HepG2 (cell line): ENCODE measurements at regions not wholly inside any gene's neighbourhood (a gene's known extent, or its start where the extent isn't known, plus 50 kb on each side); places are given as distances from the start of the nearest gene placed in this dataset.

Experiments
- ATAC-seq: fragments of 200-7000 bp; cut with Tn5 transposase; 3 replicates; pipeline ENCODE4 v1.9.1; 2020; ENCODE audit warnings: mild to moderate bottlenecking, moderate library complexity
- BruUV-seq: library from RNA; stranded (reverse); fragments of 400-500 nt; replicated peaks from 2 replicates; lab custom pipeline; 2021; lab: Mats Ljungman, UMichigan
- CTCF ChIA-PET: fragments of 300-600 bp; formaldehyde crosslinking; extraction: SDS; loops from one replicate; lab custom pipeline; 2021; ENCODE audit warnings: low total read pairs, inconsistent platforms, low intra/inter-chr PET ratio; lab: Yijun Ruan, JAX
- POLR2A ChIA-PET: fragments of 350-600 bp; sonication (Branson Sonifier 250); formaldehyde crosslinking; loops from one replicate; lab custom pipeline; 2020; ENCODE audit warnings: antibody characterized with exemption, inconsistent platforms; lab: Yijun Ruan, JAX
- DNase-seq: peaks from one replicate; pipeline ENCODE4 v3.0.0-alpha.2; 2015; ENCODE audit warnings: low spot score
- FAIRE-seq: peaks from 3 replicates; lab custom pipeline; 2011; peaks lifted over from hg19 to GRCh38; lab: Jason Lieb, UNC
- H2AFZ ChIP-seq: one replicate; pipeline ENCODE4 v1.6.1; 2011; ENCODE audit warnings: low read length, inconsistent platforms
- H3K27ac ChIP-seq: fragments of 300-600 bp; 3 replicates; pipeline ENCODE4 v1.8.0; 2011; ENCODE audit warnings: mixed run types, mild to moderate bottlenecking, mixed read lengths, low read length, inconsistent platforms; ENCODE audit not compliant: insufficient read depth; ENCODE audit errors: extremely low read length
- H3K27me3 ChIP-seq, 2 experiments: fragments of 200-600 bp in 1 of 2; 2 replicates in 1 of 2; 3 replicates in 1 of 2; pipeline versions ENCODE4 v1.6.0 to v1.8.0; 2011; ENCODE audit warnings: low read length in 2 of 2, mild to moderate bottlenecking in 2 of 2, moderate library complexity in 2 of 2, inconsistent platforms in 1 of 2; ENCODE audit not compliant: insufficient read depth in 2 of 2, control insufficient read depth in 1 of 2
- H3K36me3 ChIP-seq, 2 experiments: fragments of 200-600 bp in 1 of 2; replicated peaks in 1 of 2; 2 replicates in 1 of 2; 3 replicates in 1 of 2; pipeline versions ENCODE4 v1.5.1 to v1.8.0; 2011; ENCODE audit warnings: low read length in 2 of 2, inconsistent platforms in 1 of 2; ENCODE audit not compliant: insufficient read depth in 2 of 2, control insufficient read depth in 1 of 2
- H3K4me1 ChIP-seq: 2 replicates; pipeline ENCODE4 v1.5.1; 2012; ENCODE audit warnings: low read length, inconsistent platforms; ENCODE audit not compliant: insufficient read depth
- H3K4me2 ChIP-seq: 2 replicates; pipeline ENCODE4 v1.6.0; 2011; ENCODE audit warnings: low read depth, low read length, inconsistent platforms
- H3K4me3 ChIP-seq, 3 experiments: fragments of 200-600 bp in 1 of 3; sonication (generic), shearing (Covaris generic) in 1 of 3; replicated peaks in 1 of 3; 2 replicates each; pipeline ENCODE4 v1.5.1; 2011 to 2016; ENCODE audit warnings: low read length in 3 of 3, inconsistent platforms in 2 of 3, low read depth in 2 of 3, mild to moderate bottlenecking in 2 of 3, control low read depth in 1 of 3, mixed read lengths in 1 of 3; ENCODE audit not compliant: insufficient read depth in 1 of 3
- H3K79me2 ChIP-seq: one replicate; pipeline ENCODE4 v1.6.1; 2011; ENCODE audit warnings: low read length, inconsistent platforms; ENCODE audit not compliant: insufficient read depth
- H3K9ac ChIP-seq: 2 replicates; pipeline ENCODE4 v1.6.0; 2011; ENCODE audit warnings: mild to moderate bottlenecking, low read depth, low read length, inconsistent platforms; ENCODE audit not compliant: insufficient read depth
- H3K9me3 ChIP-seq: 2 replicates; pipeline ENCODE4 v1.5.1; 2012; ENCODE audit warnings: mild to moderate bottlenecking, low read length
- H4K20me1 ChIP-seq: 2 replicates; pipeline ENCODE4 v1.6.0; 2011; ENCODE audit warnings: inconsistent platforms, mild to moderate bottlenecking, low read length, moderate library complexity; ENCODE audit not compliant: insufficient read depth
- CBX5 ChIP-seq: sonication (generic); formaldehyde crosslinking; IDR thresholded peaks from 2 replicates; pipeline ENCODE4 v1.4.0; 2020; ENCODE audit warnings: missing genetic modification reagents, borderline replicate concordance
- DRAP1 ChIP-seq: IDR thresholded peaks from 2 replicates; pipeline ENCODE4 v1.6.1; 2016; ENCODE audit warnings: missing genetic modification reagents, missing compliant biosample characterization
- GATAD2A ChIP-seq: IDR thresholded peaks from 2 replicates; pipeline ENCODE4 v1.6.1; 2016
- HNRNPLL ChIP-seq: fragments of 200-400 bp; formaldehyde crosslinking; IDR thresholded peaks from 2 replicates; pipeline ENCODE4 v1.6.1; 2017; ENCODE audit warnings: mild to moderate bottlenecking, low read depth, low read length; ENCODE audit not compliant: poor library complexity, severe bottlenecking
- HOXD1 ChIP-seq: sonication (generic); formaldehyde crosslinking; IDR thresholded peaks from 2 replicates; pipeline ENCODE4 v1.5.0; 2020; ENCODE audit warnings: missing genetic modification reagents
- MAFF ChIP-seq: IDR thresholded peaks from 2 replicates; pipeline ENCODE4 v1.6.1; 2011; ENCODE audit warnings: low read depth, low read length, improper control_type of control experiment
- MATR3 ChIP-seq: sonication (generic); formaldehyde crosslinking; IDR thresholded peaks from 2 replicates; pipeline ENCODE4 v1.4.0; 2020; ENCODE audit warnings: missing genetic modification reagents
- NFIB ChIP-seq: sonication (generic); formaldehyde crosslinking; IDR thresholded peaks from 2 replicates; pipeline ENCODE4 v1.9.0; 2021; ENCODE audit warnings: missing genetic modification reagents, mild to moderate bottlenecking, borderline replicate concordance
- ONECUT2 ChIP-seq: sonication (generic); formaldehyde crosslinking; IDR thresholded peaks from 2 replicates; pipeline ENCODE4 v1.4.0; 2020; ENCODE audit warnings: missing genetic modification reagents
- PAWR ChIP-seq: sonication (generic); formaldehyde crosslinking; IDR thresholded peaks from 2 replicates; pipeline ENCODE4 v1.4.0; 2020; ENCODE audit warnings: missing genetic modification reagents, mild to moderate bottlenecking, borderline replicate concordance
- RARG ChIP-seq: sonication (generic); formaldehyde crosslinking; IDR thresholded peaks from 2 replicates; pipeline ENCODE4 v1.4.0; 2020; ENCODE audit warnings: low read depth, mild to moderate bottlenecking, missing genetic modification reagents
- TBX3 ChIP-seq: fragments of 450-650 bp; IDR thresholded peaks from 2 replicates; pipeline ENCODE4 v1.6.1; 2017; ENCODE audit warnings: antibody characterized with exemption, mild to moderate bottlenecking, inconsistent platforms, borderline replicate concordance
- THRA ChIP-seq: sonication (generic); formaldehyde crosslinking; IDR thresholded peaks from 2 replicates; pipeline ENCODE4 v1.4.0; 2020; ENCODE audit warnings: missing genetic modification reagents, borderline replicate concordance
- ZKSCAN5 ChIP-seq: sonication (generic); formaldehyde crosslinking; IDR thresholded peaks from 2 replicates; pipeline ENCODE4 v1.5.1; 2020; ENCODE audit warnings: mild to moderate bottlenecking, missing genetic modification reagents
- ZMYM4 ChIP-seq: sonication (generic); formaldehyde crosslinking; IDR thresholded peaks from 2 replicates; pipeline ENCODE4 v1.8.1; 2023; ENCODE audit warnings: mild to moderate bottlenecking, missing genetic modification reagents
- ZNF136 ChIP-seq: sonication (generic); formaldehyde crosslinking; IDR thresholded peaks from 2 replicates; pipeline ENCODE4 v1.8.1; 2022; ENCODE audit warnings: low read depth, mild to moderate bottlenecking, moderate library complexity, missing genetic modification reagents
- ZNF232 ChIP-seq: sonication (generic); formaldehyde crosslinking; IDR thresholded peaks from 2 replicates; pipeline ENCODE4 v1.4.0; 2020; ENCODE audit warnings: missing genetic modification reagents, borderline replicate concordance
- ZNF256 ChIP-seq: sonication (generic); formaldehyde crosslinking; conservative IDR thresholded peaks from 2 replicates; pipeline ENCODE4 v1.4.0; 2020; ENCODE audit warnings: missing genetic modification reagents
- ZNF296 ChIP-seq: sonication (generic); formaldehyde crosslinking; conservative IDR thresholded peaks from 2 replicates; pipeline ENCODE4 v1.5.0; 2020; ENCODE audit warnings: mild to moderate bottlenecking, missing genetic modification reagents
- ZNF3 ChIP-seq: IDR thresholded peaks from 2 replicates; pipeline ENCODE4 v1.7.0; 2017; ENCODE audit warnings: inconsistent platforms
- ZNF331 ChIP-seq: sonication (generic); formaldehyde crosslinking; IDR thresholded peaks from 2 replicates; pipeline ENCODE4 v1.4.0; 2020; ENCODE audit warnings: missing genetic modification reagents
- ZNF34 ChIP-seq: sonication (generic); formaldehyde crosslinking; IDR thresholded peaks from 2 replicates; pipeline ENCODE4 v1.4.0; 2020; ENCODE audit warnings: mild to moderate bottlenecking, missing genetic modification reagents, borderline replicate concordance
- ZNF570 ChIP-seq: sonication (generic); formaldehyde crosslinking; IDR thresholded peaks from 2 replicates; pipeline ENCODE4 v1.4.0; 2020; ENCODE audit warnings: mild to moderate bottlenecking, missing genetic modification reagents, borderline replicate concordance
- ZNF775 ChIP-seq: sonication (generic); formaldehyde crosslinking; IDR thresholded peaks from 2 replicates; pipeline ENCODE4 v1.4.0; 2020; ENCODE audit warnings: missing genetic modification reagents, mild to moderate bottlenecking, moderate library complexity, borderline replicate concordance
- WGBS: methylation state at CpG from one replicate; pipeline ENCODE4 v1.1.6; 2017; ENCODE audit warnings: low lambda C conversion rate; 5-methylcytosine and 5-hydroxymethylcytosine counted together
- in situ Hi-C: cut with HindIII; loops from 2 replicates; pipeline ENCODE4 v1.10.0; 2017; ENCODE audit warnings: low pct_unique_long_range_greater_than_20kb; ENCODE audit not compliant: extremely low pct_ligation_motif_present
- intact Hi-C: fragments of 100-400 bp; cut with micrococcal nuclease; formaldehyde crosslinking; loops from one replicate; pipeline ENCODE4 v1.10.0; 2022; ENCODE audit not compliant: unreplicated experiment

- no peak for TF ChIP-seq ZNF256 (CRISPR knock-in tag)
- TF ChIP-seq ONECUT2 (CRISPR knock-in tag): 0 out of 2 replicates have a peak, but pooled peaks have one; percentile 58
- peak; percentile 38; the same call in 1 of the 2 replicates for TF ChIP-seq GATAD2A (CRISPR knock-in tag)
- TF ChIP-seq ZNF3 (CRISPR knock-in tag): no peak
- TF ChIP-seq CBX5 (CRISPR knock-in tag): no peak
- peak; percentile 56; the same call in 1 of the 2 replicates for TF ChIP-seq TBX3
- no peak for TF ChIP-seq ZNF34 (CRISPR knock-in tag)
- TF ChIP-seq HOXD1 (CRISPR knock-in tag): no peak
Observed at GRCh38 chr7:104052979-104053378, 63.5 kb upstream of the RELN start (continued).

GRCh38 chr7:104048055-104048454 lies 58.6 kb upstream of the RELN start:
- intact Hi-C loops: no loop called here
- no peak for TF ChIP-seq NFIB (CRISPR knock-in tag)
- no peak for TF ChIP-seq RARG
- TF ChIP-seq ZNF570 (CRISPR knock-in tag): no peak
- TF ChIP-seq MAFF: no peak
- TF ChIP-seq ZNF232 (CRISPR knock-in tag): no peak
- no peak for TF ChIP-seq MATR3
- TF ChIP-seq ZNF296 (CRISPR knock-in tag): no peak
- TF ChIP-seq ZKSCAN5 (CRISPR knock-in tag): no peak
- TF ChIP-seq HNRNPLL: no peak
- TF ChIP-seq ZMYM4: no peak
- no peak for TF ChIP-seq DRAP1 (CRISPR knock-in tag)
- no peak for TF ChIP-seq PAWR
- no peak for TF ChIP-seq ZNF775 (CRISPR knock-in tag)
- no peak for TF ChIP-seq ZNF331 (CRISPR knock-in tag)
- TF ChIP-seq THRA (CRISPR knock-in tag): no peak
- TF ChIP-seq ZNF136 (CRISPR knock-in tag): no peak
- TF ChIP-seq, all 625 proteins: peak for 0
- FAIRE-seq: no peak
- BruUV-seq: no TSS peak
- no peaks in the 10 kb centered on the region for H3K9me3 ChIP-seq
- no peaks in the 10 kb centered on the region for H3K27me3 ChIP-seq
- no peak overlapping the region for H2AFZ ChIP-seq
- no peak for DNase-seq
- no peaks in the 10 kb centered on the region for H4K20me1 ChIP-seq
- 78% methylated on average over 2 of the region's 2 CpGs for WGBS
- no peak overlapping the region for H3K4me3 ChIP-seq
- in situ Hi-C loops: no loop called here
- H3K27ac ChIP-seq: no peak overlapping the region
- ChIA-PET CTCF (no interaction called here), POLR2A (no interaction called here)
- ATAC-seq: no peak
- no peaks in the 10 kb centered on the region for H3K79me2 ChIP-seq
- no peak overlapping the region for H3K4me2 ChIP-seq
- H3K36me3 ChIP-seq: no peaks in the 10 kb centered on the region
- peaks cover 23% of the 10 kb centered on the region for H3K4me1 ChIP-seq
- H3K9ac ChIP-seq: no peak overlapping the region
